Body of pancreas (tissue), 4 donors: ENCODE measurements at regions not wholly inside any gene's neighbourhood (a gene's known extent, or its start where the extent isn't known, plus 50 kb on each side); places are given as distances from the start of the nearest gene placed in this dataset.

Source experiments
- POLR2A ChIP-seq, 3 donors: fragments of 450-650 bp; IDR thresholded peaks; one replicate each; pipeline ENCODE4 v1.6.1; 2016; ENCODE audit warnings: antibody characterized with exemption in 3 of 3, mild to moderate bottlenecking in 2 of 3
- TF ChIP-seq, protein P1 (sequence below), 7 experiments: fragments of 450-650 bp in 4 of 7; fragments of 200-600 bp in 3 of 7; sonication (generic) in 3 of 7; IDR thresholded peaks; one replicate each; pipeline ENCODE4 v1.5.1; 2016 to 2019; ENCODE audit warnings: antibody characterized with exemption in 7 of 7

DNA sequence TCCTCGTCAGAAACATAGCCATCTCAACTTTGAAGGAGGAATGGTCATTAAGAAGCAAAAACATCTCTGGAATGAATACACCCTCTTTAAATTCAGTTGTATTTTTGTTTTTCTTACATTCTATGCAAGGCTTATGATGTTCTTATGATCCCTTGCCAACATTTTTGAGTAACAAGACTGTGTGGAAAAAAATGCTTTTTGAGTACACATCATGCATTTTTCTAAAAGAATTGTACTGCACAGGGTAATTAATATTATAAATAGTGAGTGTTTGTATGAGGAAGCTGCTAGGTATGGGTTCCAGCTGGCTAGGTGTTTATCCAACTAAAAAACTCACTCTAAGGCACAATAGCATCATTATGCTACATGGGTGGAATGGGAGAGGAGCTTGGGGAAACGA lies 59.0 kb upstream of the SPATS2L start:
- TF ChIP-seq, protein P1, sequence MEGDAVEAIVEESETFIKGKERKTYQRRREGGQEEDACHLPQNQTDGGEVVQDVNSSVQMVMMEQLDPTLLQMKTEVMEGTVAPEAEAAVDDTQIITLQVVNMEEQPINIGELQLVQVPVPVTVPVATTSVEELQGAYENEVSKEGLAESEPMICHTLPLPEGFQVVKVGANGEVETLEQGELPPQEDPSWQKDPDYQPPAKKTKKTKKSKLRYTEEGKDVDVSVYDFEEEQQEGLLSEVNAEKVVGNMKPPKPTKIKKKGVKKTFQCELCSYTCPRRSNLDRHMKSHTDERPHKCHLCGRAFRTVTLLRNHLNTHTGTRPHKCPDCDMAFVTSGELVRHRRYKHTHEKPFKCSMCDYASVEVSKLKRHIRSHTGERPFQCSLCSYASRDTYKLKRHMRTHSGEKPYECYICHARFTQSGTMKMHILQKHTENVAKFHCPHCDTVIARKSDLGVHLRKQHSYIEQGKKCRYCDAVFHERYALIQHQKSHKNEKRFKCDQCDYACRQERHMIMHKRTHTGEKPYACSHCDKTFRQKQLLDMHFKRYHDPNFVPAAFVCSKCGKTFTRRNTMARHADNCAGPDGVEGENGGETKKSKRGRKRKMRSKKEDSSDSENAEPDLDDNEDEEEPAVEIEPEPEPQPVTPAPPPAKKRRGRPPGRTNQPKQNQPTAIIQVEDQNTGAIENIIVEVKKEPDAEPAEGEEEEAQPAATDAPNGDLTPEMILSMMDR (IDR thresholded peaks at IDR 0.05) = no peak
- no peak for TF ChIP-seq POLR2A (IDR thresholded peaks at IDR 0.05)
